SKM-1 (cell line): ENCODE measurements at regions not wholly inside any gene's neighbourhood (a gene's known extent, or its start where the extent isn't known, plus 50 kb on each side); places are given as distances from the start of the nearest gene placed in this dataset.
"Not testable (repeated sequence)": the region's sequence is repeated elsewhere in the genome, so short reads cannot be mapped to it uniquely, and the experiment has no call there.

ENCODE experiments used
- DNase-seq: peaks from one replicate; lab custom pipeline; 2025; ENCODE audit not compliant: unreplicated experiment; lab: John Stamatoyannopoulos, UW

DNA sequence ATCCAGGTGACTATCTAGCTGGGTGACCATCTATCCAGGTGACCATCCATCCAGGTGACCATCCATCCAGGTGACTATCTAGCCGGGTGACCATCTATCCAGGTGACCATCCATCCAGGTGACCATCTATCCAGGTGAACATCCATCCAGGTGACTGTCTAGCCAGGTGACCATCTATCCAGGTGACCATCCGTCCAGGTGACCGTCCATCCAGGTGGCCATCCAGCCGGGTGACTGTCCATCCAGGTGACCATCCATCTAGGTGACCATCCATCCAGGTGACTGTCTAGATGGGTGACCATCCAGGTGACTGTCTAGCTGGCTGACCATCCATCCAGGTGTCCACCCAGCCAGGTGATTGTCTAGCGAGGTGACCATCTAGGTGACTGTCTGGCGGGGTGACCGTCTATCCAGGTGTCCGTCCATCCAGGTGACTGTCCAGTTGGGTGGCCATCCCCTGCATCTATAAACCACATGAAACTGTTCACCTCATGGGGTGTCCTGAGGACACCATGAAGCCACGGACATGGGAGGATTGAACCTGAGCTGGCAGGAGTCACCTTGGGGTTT lies 305.3 kb downstream of the NDUFA10 start:
- DNase-seq = no peak

GRCh38 chr2:239718991-239719390 lies 306.2 kb downstream of the NDUFA10 start:
- DNase-seq = not testable (repeated sequence)

DNA sequence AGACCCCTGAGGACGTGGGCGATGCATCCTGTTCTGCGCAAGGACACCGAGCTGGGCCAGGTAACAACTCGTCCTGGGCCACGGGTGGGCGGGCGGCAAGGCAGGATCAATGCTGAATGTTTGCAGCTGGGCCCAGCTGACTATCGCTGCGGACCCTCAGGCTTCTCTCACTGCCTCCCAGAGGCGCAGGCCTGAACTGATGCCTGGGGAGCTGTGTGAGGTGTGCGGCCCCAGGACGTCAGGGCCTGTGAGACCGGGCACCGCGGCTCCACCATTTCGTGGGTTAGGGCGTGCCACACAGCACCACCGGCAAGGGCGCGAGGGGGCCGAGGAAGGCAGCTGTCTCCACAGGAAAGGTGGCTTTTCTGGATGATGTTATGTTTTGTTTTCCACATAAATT lies 307.4 kb downstream of the NDUFA10 start:
- no peak for DNase-seq

DNA sequence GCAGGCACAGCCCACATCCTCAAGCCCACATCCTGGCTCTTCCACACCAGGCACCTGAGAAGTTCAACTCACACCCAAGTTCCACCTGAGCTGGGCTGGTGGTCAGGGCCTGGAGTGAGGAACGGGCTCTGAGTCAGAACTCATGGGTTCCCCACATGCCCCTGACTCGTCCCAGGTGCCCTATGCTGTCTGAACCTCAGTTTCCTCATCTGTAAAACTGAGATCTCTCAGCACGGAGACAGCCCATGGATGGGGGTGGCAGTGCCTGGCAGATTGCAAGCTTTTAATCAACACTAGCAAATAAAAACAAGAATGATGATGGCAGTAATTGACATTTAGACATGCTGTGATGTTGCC lies 307.8 kb downstream of the NDUFA10 start:
- DNase-seq = no peak

GRCh38 chr2:239716536-239717318 lies 308.4 kb downstream of the NDUFA10 start:
- no peak for DNase-seq

DNA sequence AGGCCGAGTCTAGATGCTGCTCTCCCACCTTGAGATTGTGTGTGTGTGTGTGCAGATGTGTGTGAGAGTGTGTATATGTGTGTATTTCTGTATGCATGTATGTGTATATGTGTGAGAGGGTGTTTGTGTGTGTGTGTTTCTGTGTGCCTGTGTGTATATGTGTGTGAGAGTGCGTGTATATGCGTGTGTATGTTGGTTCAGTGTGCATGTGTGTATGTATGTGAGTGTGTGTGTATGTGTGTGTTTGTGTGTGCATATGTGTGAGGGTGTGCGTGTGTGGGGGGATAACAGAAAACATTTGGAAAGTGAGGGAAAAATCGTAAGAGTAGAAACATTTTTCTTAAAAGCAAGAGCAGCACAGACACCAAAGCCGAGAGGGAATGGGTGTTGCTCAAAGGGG lies 309.1 kb downstream of the NDUFA10 start:
- DNase-seq = no peak

DNA sequence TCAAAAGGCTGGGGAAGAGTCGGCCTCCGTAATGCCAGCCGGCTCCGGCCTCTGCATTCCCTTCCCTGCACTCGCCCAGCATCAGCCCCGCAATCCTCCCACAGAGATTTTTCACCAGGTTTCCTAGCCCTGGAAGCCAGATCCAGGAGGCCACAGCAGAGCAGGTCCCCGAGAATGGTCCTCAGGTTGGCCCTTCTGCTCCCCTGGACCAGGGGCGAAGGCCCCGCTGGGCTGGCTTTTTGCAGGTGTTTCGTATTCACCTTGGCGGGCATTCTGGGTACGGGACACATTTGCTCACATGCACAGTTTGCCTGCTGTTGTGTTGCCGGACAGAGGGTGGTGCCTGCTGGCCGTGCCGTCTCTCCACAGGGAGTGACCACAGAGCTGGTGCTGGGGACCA lies 309.5 kb downstream of the NDUFA10 start:
- DNase-seq = no peak

GRCh38 chr2:239715202-239715601 lies 309.9 kb downstream of the NDUFA10 start:
- no peak for DNase-seq

DNA sequence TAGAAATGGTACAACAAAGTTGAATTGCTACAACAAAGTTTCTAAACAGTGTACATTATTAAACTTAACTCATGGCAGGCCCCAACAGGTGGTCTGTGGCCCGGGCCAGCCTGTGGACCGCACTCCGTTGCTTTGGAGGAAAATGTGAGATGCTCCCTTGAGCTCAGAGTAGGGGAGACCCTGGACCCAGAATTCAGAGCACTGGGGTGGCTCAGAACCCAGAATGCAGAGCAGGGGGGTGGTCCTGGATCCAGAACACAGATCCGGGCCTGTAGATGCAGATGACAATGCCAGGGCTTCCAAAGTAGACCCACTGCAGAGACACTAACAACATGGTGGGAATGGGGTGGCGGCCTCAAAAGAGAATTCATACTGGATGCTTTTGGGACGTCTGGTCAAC lies 311.0 kb downstream of the NDUFA10 start:
- no peak for DNase-seq

DNA sequence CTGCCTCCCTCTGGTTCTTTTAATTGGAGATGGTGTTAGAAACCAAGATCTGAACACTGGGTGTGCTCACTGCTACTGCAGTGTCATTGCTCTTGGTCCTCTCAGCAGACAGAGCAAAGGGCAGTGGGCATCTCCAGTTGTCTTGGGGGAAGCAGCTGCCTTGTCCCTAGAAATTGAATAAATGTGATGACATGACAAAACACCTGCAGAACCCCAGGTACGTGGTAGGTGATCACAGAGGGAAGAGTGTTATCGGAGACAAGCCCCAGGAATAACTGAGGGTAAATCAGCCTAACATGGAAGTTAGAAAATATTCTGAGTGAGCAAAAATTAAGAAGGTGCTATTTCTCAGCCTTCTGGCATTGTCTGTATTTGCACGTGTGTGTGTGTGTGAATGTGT lies 311.9 kb upstream of the HDAC4 start:
- DNase-seq = no peak

GRCh38 chr2:239711911-239712570 lies 311.2 kb upstream of the HDAC4 start:
- no peak for DNase-seq

GRCh38 chr2:239710953-239711861 lies 310.4 kb upstream of the HDAC4 start:
- DNase-seq = no peak

GRCh38 chr2:239706367-239706766 lies 305.5 kb upstream of the HDAC4 start:
- DNase-seq = no peak

DNA sequence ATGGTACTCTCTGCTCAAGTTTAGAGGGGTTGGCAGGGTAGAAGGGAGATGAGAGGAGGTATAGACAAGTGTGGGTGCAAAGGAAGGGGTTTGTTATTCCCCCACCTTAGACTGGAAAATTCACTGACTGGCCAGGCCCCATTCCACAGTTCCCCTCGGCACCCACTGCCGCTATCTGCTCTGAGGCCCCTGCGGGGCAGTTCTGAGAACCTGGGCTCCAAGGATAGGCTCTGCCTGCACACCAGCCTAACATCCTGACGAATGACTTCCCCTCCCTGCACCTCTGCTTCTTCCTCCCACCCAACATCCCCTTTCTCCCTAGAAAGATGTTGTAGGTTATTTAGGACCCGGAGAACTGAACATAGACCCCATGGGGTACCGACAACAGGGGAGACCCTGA lies 303.9 kb upstream of the HDAC4 start:
- no peak for DNase-seq

- no peak for DNase-seq
Observed at GRCh38 chr2:239703834-239704233, 303.0 kb upstream of the HDAC4 start.

DNA sequence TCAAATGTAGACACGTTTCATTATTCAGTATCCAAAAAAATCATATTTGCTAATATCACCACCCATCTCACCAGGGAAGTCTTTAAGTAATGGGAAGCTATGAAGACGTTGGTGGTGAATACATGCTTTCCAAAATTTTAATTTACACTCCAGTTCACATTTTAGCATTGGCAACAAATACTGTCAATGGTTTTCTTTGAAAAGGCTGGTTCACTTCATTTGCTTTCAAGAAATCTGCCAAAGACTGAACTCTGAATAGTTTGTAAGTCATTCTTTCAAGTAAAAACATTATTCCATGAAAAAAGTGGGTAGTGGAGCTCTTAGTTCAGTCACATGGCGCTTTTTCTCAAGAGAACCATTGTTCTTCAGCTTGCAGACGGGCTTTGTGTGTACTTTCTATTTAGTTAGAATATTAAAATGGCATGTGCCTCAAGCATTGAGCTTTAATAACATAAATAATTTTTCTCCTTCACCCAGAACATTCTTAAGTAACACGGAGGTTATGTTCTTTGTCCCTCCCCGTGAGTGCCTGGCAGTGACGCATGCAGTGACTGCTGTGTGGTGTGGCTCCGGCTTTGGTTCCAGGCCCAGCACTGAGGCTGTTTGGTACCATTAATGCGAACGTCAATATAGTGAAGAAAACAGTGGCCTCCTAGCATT lies 300.0 kb upstream of the HDAC4 start:
- DNase-seq = no peak

DNA sequence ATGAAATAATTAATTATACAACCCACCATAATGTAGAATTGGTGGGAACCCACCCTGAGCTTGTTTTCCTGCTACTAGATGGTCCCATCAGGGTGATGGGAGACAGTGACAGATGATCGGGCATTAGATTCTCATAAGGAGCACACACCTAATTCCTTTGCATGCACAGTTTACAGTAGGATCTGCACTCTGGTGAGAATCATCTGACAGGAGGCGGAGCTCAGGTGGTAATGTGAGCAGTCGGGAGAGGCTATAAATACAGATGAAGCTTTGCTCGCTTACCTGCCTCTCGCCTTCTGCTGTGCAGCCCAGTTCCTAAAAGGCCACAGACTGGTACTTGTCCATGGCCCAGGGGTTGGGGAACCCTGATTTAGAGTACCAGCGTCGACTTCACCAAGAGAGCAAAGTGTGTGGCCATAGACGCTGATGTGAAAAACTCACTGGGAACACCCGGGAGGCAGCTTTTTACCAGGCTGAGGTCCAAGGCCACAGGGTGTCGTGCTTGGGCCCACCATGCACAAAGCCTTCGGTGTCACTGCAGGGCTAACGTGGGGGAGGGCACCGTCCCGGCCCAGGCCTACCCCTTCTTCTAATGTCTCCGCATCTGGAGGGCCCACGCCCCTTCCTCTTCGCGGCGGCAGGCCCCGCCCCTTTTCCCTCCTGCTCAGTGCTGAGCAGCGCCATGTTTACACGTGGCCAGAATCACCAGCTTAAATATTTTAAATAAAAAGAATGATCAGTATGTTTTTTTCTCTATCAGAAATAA lies 296.8 kb upstream of the HDAC4 start:
- no peak for DNase-seq

DNA sequence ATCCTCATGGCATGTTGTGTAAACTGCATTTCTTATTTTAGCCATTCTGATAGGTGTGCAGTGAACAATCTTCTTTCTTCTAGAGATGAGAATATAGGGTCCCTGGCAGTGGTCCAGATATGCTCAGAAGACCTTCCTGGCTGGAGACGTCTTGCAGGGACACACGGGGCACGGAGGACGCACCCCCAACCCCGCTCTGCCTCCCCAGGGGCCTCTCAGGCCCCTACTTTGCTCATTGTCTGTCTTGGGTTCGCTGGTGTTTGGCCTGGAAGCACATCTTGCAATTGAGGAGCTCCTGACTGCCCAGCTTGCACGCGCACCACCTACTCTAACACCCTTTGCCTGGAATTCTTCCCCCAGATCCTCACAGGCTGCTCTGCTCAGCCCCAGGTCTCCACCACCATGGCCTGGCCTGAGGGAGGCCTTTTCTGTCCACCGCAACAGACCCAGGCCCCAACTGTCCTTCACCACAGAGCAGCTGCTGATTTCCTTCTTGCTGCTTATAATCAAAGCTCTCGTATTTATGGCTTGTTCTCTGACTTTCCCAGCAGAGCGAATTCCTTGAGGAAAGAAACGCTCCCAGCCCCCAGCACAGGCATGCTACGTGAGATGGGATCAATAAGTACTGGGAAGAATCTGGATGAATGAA lies 295.9 kb upstream of the HDAC4 start:
- DNase-seq = no peak

GRCh38 chr2:239695728-239696240 lies 295.0 kb upstream of the HDAC4 start:
- no peak for DNase-seq
